Endothelial cell of umbilical vein (primary cell): ENCODE measurements at regions not wholly inside any gene's neighbourhood (a gene's known extent, or its start where the extent isn't known, plus 50 kb on each side); places are given as distances from the start of the nearest gene placed in this dataset.

Source experiments
- BruUV-seq: library from RNA; stranded (reverse); fragments of 400-500 nt; replicated peaks from 2 replicates; lab custom pipeline; 2021; lab: Mats Ljungman, UMichigan
- CTCF ChIA-PET: fragments of 300-600, 350-600 bp; sonication (Branson Sonifier 250); formaldehyde crosslinking; loops from one replicate; lab custom pipeline; 2021; ENCODE audit warnings: antibody characterized with exemption, inconsistent platforms; lab: Charles Lee
- POLR2A ChIA-PET: fragments of 300-600, 350-600 bp; sonication (Branson Sonifier 250); formaldehyde crosslinking; loops from one replicate; lab custom pipeline; 2021; ENCODE audit warnings: antibody characterized with exemption, inconsistent platforms; lab: Charles Lee
- DNase-seq: peaks from one replicate; pipeline ENCODE4 v3.0.0-alpha.2; 2011; ENCODE audit warnings: low read depth, low spot score
- FAIRE-seq: peaks from 2 replicates; lab custom pipeline; 2011; peaks lifted over from hg19 to GRCh38; lab: Jason Lieb, UNC
- H2AFZ ChIP-seq: 2 replicates; pipeline ENCODE4 v1.6.0; 2012; ENCODE audit warnings: low read depth, low read length, control low read depth, inconsistent platforms
- H3K27ac ChIP-seq: 2 replicates; pipeline ENCODE4 v1.5.1; 2011; ENCODE audit warnings: low read depth, mild to moderate bottlenecking, control low read depth, low read length, moderate library complexity; ENCODE audit not compliant: insufficient read depth
- H3K27me3 ChIP-seq, 2 experiments: 2 replicates each; pipeline versions ENCODE4 v1.6.0 to v1.6.1; 2011; ENCODE audit warnings: low read length in 2 of 2, mixed read lengths in 1 of 2; ENCODE audit not compliant: control insufficient read depth in 2 of 2, insufficient read depth in 2 of 2
- H3K36me3 ChIP-seq, 2 experiments: 2 replicates in 1 of 2; 3 replicates in 1 of 2; pipeline ENCODE4 v1.5.1; 2011; ENCODE audit warnings: low read length in 2 of 2, mild to moderate bottlenecking in 1 of 2, moderate library complexity in 1 of 2; ENCODE audit not compliant: control insufficient read depth in 2 of 2, insufficient read depth in 2 of 2; ENCODE audit errors: extremely low read depth in 1 of 2
- H3K4me1 ChIP-seq: 3 replicates; pipeline ENCODE4 v1.5.1; 2011; ENCODE audit warnings: mild to moderate bottlenecking, low read length; ENCODE audit not compliant: control insufficient read depth, insufficient read depth; ENCODE audit errors: extremely low read depth
- H3K4me2 ChIP-seq: 2 replicates; pipeline ENCODE4 v1.6.1; 2011; ENCODE audit warnings: low read length, control low read depth, mixed read lengths; ENCODE audit not compliant: insufficient read depth
- H3K4me3 ChIP-seq, 3 experiments: fragments of 200-600 bp in 1 of 3; sonication (generic), shearing (Covaris generic) in 1 of 3; replicated peaks in 1 of 3; 2 replicates each; pipeline ENCODE4 v1.5.1; 2011 to 2016; ENCODE audit warnings: control low read depth in 3 of 3, low read length in 3 of 3, mild to moderate bottlenecking in 2 of 3, inconsistent platforms in 1 of 3, low read depth in 1 of 3, moderate library complexity in 1 of 3; ENCODE audit not compliant: insufficient read depth in 1 of 3
- H3K79me2 ChIP-seq: 2 replicates; pipeline ENCODE4 v1.6.0; 2012; ENCODE audit warnings: low read length, inconsistent platforms; ENCODE audit not compliant: control insufficient read depth, insufficient read depth
- H3K9ac ChIP-seq: replicated peaks from 2 replicates; pipeline ENCODE3; 2011; ENCODE audit warnings: low read length, control low read depth; ENCODE audit not compliant: insufficient read depth; ENCODE audit errors: extremely low read depth
- H3K9me1 ChIP-seq: replicated peaks from 3 replicates; pipeline ENCODE4 v1.6.0; 2011; ENCODE audit warnings: mild to moderate bottlenecking, low read length; ENCODE audit not compliant: control insufficient read depth, insufficient read depth; ENCODE audit errors: extremely low read depth
- H3K9me3 ChIP-seq: replicated peaks from 2 replicates; pipeline ENCODE4 v1.5.1; 2012; ENCODE audit warnings: low read length, inconsistent platforms; ENCODE audit not compliant: control insufficient read depth, insufficient read depth
- H4K20me1 ChIP-seq: replicated peaks from 2 replicates; pipeline ENCODE3; 2011; ENCODE audit warnings: mild to moderate bottlenecking, low read length; ENCODE audit not compliant: control insufficient read depth, insufficient read depth; ENCODE audit errors: extremely low read depth
- CTCF ChIP-seq, 2 donors: IDR thresholded peaks; 1 replicate in 1 of 2; 2 replicates in 1 of 2; pipeline ENCODE4 v1.5.1; 2011; ENCODE audit warnings: low read length in 2 of 2, mild to moderate bottlenecking in 2 of 2, moderate library complexity in 2 of 2, control low read depth in 1 of 2, inconsistent platforms in 1 of 2, low read depth in 1 of 2; ENCODE audit not compliant: insufficient read depth in 1 of 2; ENCODE audit errors: extremely low read depth in 1 of 2
- EZH2 ChIP-seq: IDR thresholded peaks from 2 replicates; pipeline ENCODE4 v1.6.1; 2012; ENCODE audit warnings: borderline replicate concordance, low read depth, mild to moderate bottlenecking, moderate library complexity, low read length, inconsistent platforms; ENCODE audit not compliant: severe bottlenecking
- FOS ChIP-seq: IDR thresholded peaks from 2 replicates; pipeline ENCODE4 v1.6.1; 2011; ENCODE audit warnings: mild to moderate bottlenecking, low read length, moderate library complexity, borderline replicate concordance; ENCODE audit not compliant: insufficient read depth
- JUN ChIP-seq: IDR thresholded peaks from 2 replicates; pipeline ENCODE4 v1.6.1; 2011; ENCODE audit warnings: borderline replicate concordance, low read depth; ENCODE audit not compliant: insufficient read length, insufficient read depth
- dilution Hi-C: fragments of 300-500 bp; cut with MboI; formaldehyde crosslinking; loops from one replicate; pipeline ENCODE4 v1.15.0; 2019; ENCODE audit warnings: low sequenced_read_pairs; ENCODE audit not compliant: extremely low pct_ligation_motif_present
- intact Hi-C: fragments of 100-400 bp; cut with micrococcal nuclease; formaldehyde crosslinking; loops from one replicate; pipeline ENCODE4 v1.10.0; 2022
- TF ChIP-seq, protein P1 (sequence below): IDR thresholded peaks from 2 replicates; pipeline ENCODE4 v1.6.1; 2011; ENCODE audit not compliant: insufficient read depth, insufficient read length

- CTCF ChIA-PET = no interaction called here
- no peaks in the 10 kb centered on the region for H4K20me1 ChIP-seq
- TF ChIP-seq JUN (no peak), EZH2 (no peak)
- no peak overlapping the region for H2AFZ ChIP-seq
- H3K79me2 ChIP-seq = no peaks in the 10 kb centered on the region
- H3K27me3 ChIP-seq = no peaks in the 10 kb centered on the region
- intact Hi-C loops = no loop called here
- no peaks in the 10 kb centered on the region for H3K36me3 ChIP-seq
- DNase-seq (no peak), FAIRE-seq (no peak)
- H3K9me1 ChIP-seq = no peaks in the 10 kb centered on the region
- H3K9me3 ChIP-seq = peaks cover 2% of the 10 kb centered on the region
- H3K27ac ChIP-seq = no peak overlapping the region
- BruUV-seq = no TSS peak
- no peak overlapping the region for H3K4me2 ChIP-seq
- POLR2A ChIA-PET = no interaction called here
- no peak overlapping the region for H3K4me3 ChIP-seq
- H3K4me1 ChIP-seq = no peaks in the 10 kb centered on the region
- dilution Hi-C loops = no loop called here
- no peak overlapping the region for H3K9ac ChIP-seq
Measured at GRCh38 chr2:23096906-23097602, 287.9 kb upstream of the KLHL29 start.

DNA sequence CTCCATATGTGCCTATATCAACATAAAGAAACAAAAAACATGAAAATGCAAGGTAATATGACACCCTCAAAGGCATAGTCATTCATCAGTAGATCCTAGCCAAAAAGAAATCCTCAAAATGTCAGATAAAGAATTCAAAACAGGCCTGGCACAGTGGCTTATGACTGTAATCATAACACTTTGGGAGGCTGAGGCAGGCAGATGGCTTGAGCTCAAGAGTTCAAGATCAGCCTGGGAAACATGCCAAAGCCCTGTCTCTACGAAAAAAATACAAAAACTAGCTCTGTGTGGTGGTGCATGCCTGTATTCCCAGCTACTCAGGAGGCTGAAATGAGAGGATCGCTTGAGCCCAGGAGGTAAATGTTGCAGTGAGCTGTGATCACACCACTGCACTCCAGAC, 284.6 kb upstream of the KLHL29 start:
- intact Hi-C loops = no loop called here
- H3K4me3 ChIP-seq = no peak overlapping the region
- BruUV-seq = no TSS peak
- no peak overlapping the region for H3K4me2 ChIP-seq
- H3K4me1 ChIP-seq = no peaks in the 10 kb centered on the region
- no peaks in the 10 kb centered on the region for H3K79me2 ChIP-seq
- TF ChIP-seq, protein P1, sequence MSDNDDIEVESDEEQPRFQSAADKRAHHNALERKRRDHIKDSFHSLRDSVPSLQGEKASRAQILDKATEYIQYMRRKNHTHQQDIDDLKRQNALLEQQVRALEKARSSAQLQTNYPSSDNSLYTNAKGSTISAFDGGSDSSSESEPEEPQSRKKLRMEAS = no peak
- TF ChIP-seq JUN = no peak
- TF ChIP-seq FOS = no peak
- TF ChIP-seq CTCF (IDR thresholded peaks at IDR 0.05; ENCODE audit: extremely low read depth in 1 of 2, insufficient read depth in 1 of 2, low read depth in 1 of 2, low read length in 2 of 2) = no peak
- no peak overlapping the region for H3K9ac ChIP-seq
- FAIRE-seq = no peak
- no peaks in the 10 kb centered on the region for H3K9me1 ChIP-seq
- H3K9me3 ChIP-seq = peaks cover 4% of the 10 kb centered on the region
- no peak overlapping the region for H2AFZ ChIP-seq
- H4K20me1 ChIP-seq = no peaks in the 10 kb centered on the region
- ChIA-PET CTCF (no interaction called here), POLR2A (no interaction called here)
- H3K27me3 ChIP-seq = no peaks in the 10 kb centered on the region
- H3K36me3 ChIP-seq = no peaks in the 10 kb centered on the region
- no peak overlapping the region for H3K27ac ChIP-seq
- no peak for DNase-seq
- dilution Hi-C loops = no loop called here
